Endodermal cell (in vitro differentiated cells): ENCODE measurements at regions not wholly inside any gene's neighbourhood (a gene's known extent, or its start where the extent isn't known, plus 50 kb on each side); places are given as distances from the start of the nearest gene placed in this dataset.

Experiments
- DNase-seq: peaks from one replicate; pipeline ENCODE4 v3.0.0-alpha.2; 2017
- H3K27ac ChIP-seq: 2 replicates; pipeline ENCODE4 v1.5.1; 2013; ENCODE audit warnings: mild to moderate bottlenecking, low read depth, low read length, moderate library complexity
- H3K27me3 ChIP-seq: 2 replicates; pipeline ENCODE4 v1.6.1; 2013; ENCODE audit warnings: mild to moderate bottlenecking, low read length, moderate library complexity; ENCODE audit not compliant: insufficient read depth, control insufficient read depth, poor library complexity, severe bottlenecking
- H3K36me3 ChIP-seq: 2 replicates; pipeline ENCODE4 v1.7.0; 2013; ENCODE audit warnings: mild to moderate bottlenecking, low read length, moderate library complexity; ENCODE audit not compliant: control insufficient read depth, insufficient read depth
- H3K4me1 ChIP-seq: one replicate; pipeline ENCODE4 v1.7.0; 2013; ENCODE audit warnings: low read length; ENCODE audit not compliant: control insufficient read depth, insufficient read depth
- H3K4me3 ChIP-seq: 2 replicates; pipeline ENCODE4 v1.5.1; 2013; ENCODE audit warnings: mild to moderate bottlenecking, low read length, moderate library complexity
- H3K9ac ChIP-seq: 2 replicates; pipeline ENCODE4 v1.6.1; 2013; ENCODE audit warnings: mild to moderate bottlenecking, low read length, moderate library complexity; ENCODE audit not compliant: poor library complexity, severe bottlenecking; ENCODE audit errors: extremely low read depth
- H3K9me3 ChIP-seq: 2 replicates; pipeline ENCODE4 v1.6.1; 2013; ENCODE audit warnings: mild to moderate bottlenecking, low read length, moderate library complexity; ENCODE audit not compliant: control insufficient read depth
- H3K27ac Mint-ChIP-seq: 2 replicates; pipeline ENCODE4 v1.8.0; 2020; ENCODE audit warnings: mixed read lengths
- H3K27me3 Mint-ChIP-seq: 2 replicates; pipeline ENCODE4 v1.8.0; 2021; ENCODE audit warnings: mild to moderate bottlenecking, mixed read lengths; ENCODE audit not compliant: insufficient read depth
- H3K36me3 Mint-ChIP-seq: 2 replicates; pipeline ENCODE4 v1.8.0; 2020; ENCODE audit warnings: low read depth, mixed read lengths
- H3K4me1 Mint-ChIP-seq: 2 replicates; pipeline ENCODE4 v1.8.0; 2020; ENCODE audit warnings: mixed read lengths
- H3K4me3 Mint-ChIP-seq: 2 replicates; pipeline ENCODE4 v1.8.0; 2020; ENCODE audit warnings: mild to moderate bottlenecking, moderate library complexity, mixed read lengths
- H3K9me3 Mint-ChIP-seq: 2 replicates; pipeline ENCODE4 v1.8.0; 2020; ENCODE audit warnings: mild to moderate bottlenecking, mixed read lengths
- CTCF ChIP-seq: fragments of 200-600 bp; sonication (generic); conservative IDR thresholded peaks from 2 replicates; pipeline ENCODE4 v1.5.0; 2021; ENCODE audit warnings: antibody characterized with exemption, mild to moderate bottlenecking
- WGBS, 2 experiments: methylation state at CpG; one replicate each; pipeline versions ENCODE4 v1.1.5 to v1.1.7; 2013; ENCODE audit warnings: missing lambda C conversion rate in 2 of 2, mixed read lengths in 1 of 2; ENCODE audit not compliant: insufficient coverage in 1 of 2, insufficient read length in 1 of 2; 5-methylcytosine and 5-hydroxymethylcytosine counted together

DNA sequence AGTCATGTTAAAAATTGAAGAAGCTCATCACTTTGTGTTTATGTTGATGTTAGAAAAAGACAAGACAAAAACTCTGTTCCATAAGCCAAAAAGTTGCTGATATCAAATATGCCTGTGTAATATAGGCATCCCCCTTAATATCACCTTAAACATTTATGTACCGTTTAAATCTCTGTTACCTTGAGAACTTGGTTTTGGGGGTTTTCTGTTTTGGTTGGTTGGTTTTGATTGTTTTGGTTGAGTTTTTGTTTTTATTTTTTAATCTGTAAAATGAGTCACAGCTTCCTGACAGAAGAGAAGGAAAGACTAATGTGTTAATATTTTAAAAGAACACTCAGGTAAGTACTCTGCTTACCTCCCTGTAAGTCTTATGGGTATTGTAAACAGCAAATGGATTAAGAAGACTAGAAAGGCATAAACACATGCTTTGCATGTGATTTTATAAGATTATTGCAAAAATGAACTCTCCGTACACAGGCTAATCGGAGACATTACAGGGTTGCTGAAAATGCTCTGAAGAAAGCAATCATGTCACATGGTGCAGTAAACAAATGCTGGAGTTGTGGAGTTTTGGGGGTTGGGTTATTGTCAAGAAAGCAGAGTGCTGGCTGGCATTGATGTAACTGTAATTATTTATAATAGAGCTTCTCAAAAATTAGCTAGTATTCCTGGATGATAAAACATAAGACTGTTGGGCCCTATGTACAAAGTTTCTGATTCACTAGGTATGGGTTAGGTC lies 69.5 kb upstream of the MBNL1 start:
- peaks cover 17% of the 10 kb centered on the region for H3K27me3 ChIP-seq
- WGBS, 2 experiments, result 95 to 100% methylated on average over 2 to 3 of the region's 3 CpGs
- no peak overlapping the region for H3K27ac ChIP-seq
- Mint-ChIP-seq H3K27me3 (no peaks in the 10 kb centered on the region), H3K9me3 (no peaks in the 10 kb centered on the region), H3K4me3 (no peak overlapping the region), H3K27ac (no peak overlapping the region), H3K4me1 (peaks cover 27% of the 10 kb centered on the region), H3K36me3 (no peaks in the 10 kb centered on the region)
- no peaks in the 10 kb centered on the region for H3K36me3 ChIP-seq
- no peaks in the 10 kb centered on the region for H3K9me3 ChIP-seq
- no peak for TF ChIP-seq CTCF
- no peak overlapping the region for H3K4me3 ChIP-seq
- no peak for DNase-seq
- no peak overlapping the region for H3K9ac ChIP-seq
- H3K4me1 ChIP-seq, result peaks cover 12% of the 10 kb centered on the region

DNA sequence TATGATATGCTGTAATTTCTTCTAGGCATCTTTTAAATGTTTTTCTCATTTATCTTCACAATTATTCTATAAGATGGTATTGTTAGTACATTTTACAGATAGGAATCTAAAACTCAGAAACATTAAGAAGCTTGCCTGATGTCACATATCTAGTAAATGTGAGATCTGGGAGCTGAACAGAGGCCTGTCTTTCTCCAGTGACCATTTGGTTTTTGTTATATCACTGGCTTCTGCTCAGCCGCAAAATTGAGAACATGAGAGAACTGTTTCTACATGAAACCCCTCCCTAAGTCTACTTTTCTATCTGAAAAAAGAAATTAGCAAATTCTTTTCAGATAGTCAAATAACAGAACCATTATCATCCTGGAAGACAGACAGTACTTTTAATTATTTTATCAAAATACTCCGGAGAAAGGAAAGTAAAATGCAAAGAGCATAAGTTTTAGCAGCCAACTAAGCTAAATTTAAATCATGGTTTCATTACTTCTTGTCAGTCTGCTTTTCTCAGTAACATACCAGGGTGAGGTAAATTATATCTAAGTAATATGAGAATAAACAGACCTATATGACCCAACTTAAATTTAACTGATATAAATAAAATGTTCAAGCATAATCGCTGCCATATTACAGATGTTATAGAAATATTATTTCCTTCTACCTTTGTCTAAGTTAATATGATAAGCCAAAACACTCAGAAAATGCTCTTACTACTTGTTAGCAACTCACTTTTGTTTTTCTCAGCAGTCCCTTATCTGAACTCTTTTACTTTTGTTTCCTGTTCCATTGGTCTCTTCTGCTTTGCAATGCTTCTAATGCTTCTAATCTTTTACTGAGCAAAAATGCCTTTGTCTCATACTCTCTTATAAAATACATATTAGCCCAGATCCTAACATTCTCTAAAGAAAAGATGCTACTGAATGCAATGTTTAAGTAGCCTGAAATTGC lies 68.0 kb upstream of the MBNL1 start:
- Histone ChIP-seq H3K36me3 (no peaks in the 10 kb centered on the region), H3K4me3 (no peak overlapping the region), H3K9me3 (no peaks in the 10 kb centered on the region), H3K9ac (no peak overlapping the region), H3K27me3 (peaks cover 23% of the 10 kb centered on the region), H3K27ac (no peak overlapping the region), H3K4me1 (peaks cover 12% of the 10 kb centered on the region)
- Mint-ChIP-seq H3K9me3 (no peaks in the 10 kb centered on the region), H3K27me3 (peaks cover 1% of the 10 kb centered on the region), H3K27ac (no peak overlapping the region), H3K4me3 (no peak overlapping the region), H3K4me1 (peaks cover 33% of the 10 kb centered on the region), H3K36me3 (no peaks in the 10 kb centered on the region)
- no peak for DNase-seq
- 79 to 91% methylated on average over 1 to 3 of the region's 3 CpGs for WGBS, 2 experiments
- TF ChIP-seq CTCF, result no peak

DNA sequence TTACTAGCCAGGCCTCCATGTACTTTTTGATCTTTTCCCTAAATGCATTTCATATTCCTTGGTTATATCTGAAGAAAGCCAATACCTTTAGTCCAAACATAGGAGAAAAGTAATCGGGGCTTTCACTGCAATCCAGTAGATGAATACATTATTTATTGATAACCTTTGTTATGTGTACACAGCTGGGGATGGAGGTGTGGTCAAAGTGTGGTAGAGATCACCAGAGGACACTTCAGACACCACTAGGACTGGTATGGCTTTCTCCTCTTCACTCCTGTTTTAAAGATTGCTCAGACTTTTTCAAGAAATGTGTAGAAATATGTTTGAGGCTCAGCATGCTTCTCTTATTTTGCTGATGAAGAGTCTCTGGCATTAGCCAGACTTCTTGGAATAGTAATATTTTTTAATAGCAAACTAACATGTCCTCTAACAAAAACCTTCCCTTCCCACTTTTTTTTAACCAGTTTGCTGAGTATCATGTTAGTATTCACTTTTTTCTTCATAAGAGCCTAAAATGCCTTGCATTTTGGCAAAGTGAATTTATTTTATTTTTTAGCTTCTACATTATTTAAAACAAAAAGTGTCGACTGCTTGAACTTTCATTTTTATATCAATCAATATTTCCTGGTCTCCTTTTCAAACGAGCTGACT lies 65.6 kb upstream of the MBNL1 start:
- Histone ChIP-seq H3K9me3 (no peaks in the 10 kb centered on the region), H3K4me3 (no peak overlapping the region), H3K4me1 (peaks cover 12% of the 10 kb centered on the region), H3K36me3 (no peaks in the 10 kb centered on the region), H3K9ac (no peak overlapping the region), H3K27ac (no peak overlapping the region), H3K27me3 (peaks cover 33% of the 10 kb centered on the region)
- DNase-seq, result no peak
- Mint-ChIP-seq H3K4me3 (no peak overlapping the region), H3K27me3 (peaks cover 16% of the 10 kb centered on the region), H3K36me3 (no peaks in the 10 kb centered on the region), H3K9me3 (no peaks in the 10 kb centered on the region), H3K27ac (no peak overlapping the region), H3K4me1 (peaks cover 28% of the 10 kb centered on the region)
- no peak for TF ChIP-seq CTCF
- 89% methylated on average over 3 of the region's 3 CpGs; no CpG with 5 or more reads in 1 of the 2 experiments for WGBS, 2 experiments
